Frontal cortex (tissue), 3 donors: ENCODE measurements at regions not wholly inside any gene's neighbourhood (a gene's known extent, or its start where the extent isn't known, plus 50 kb on each side); places are given as distances from the start of the nearest gene placed in this dataset.
"Not testable (repeated sequence)": the region's sequence is repeated elsewhere in the genome, so short reads cannot be mapped to it uniquely, and the experiment has no call there.

ENCODE experiments used
- DNase-seq, 2 donors: peaks; one replicate each; pipeline ENCODE4 v3.0.0; 2012; ENCODE audit warnings: low spot score in 2 of 2
- FAIRE-seq: peaks from 2 replicates; lab custom pipeline; 2012; peaks lifted over from hg19 to GRCh38; lab: Jason Lieb, UNC
- donor health status: control.
- donor health status: control.
- donor health status: control.

GRCh38 chr5:15008476-15008875, 136.9 kb upstream of the ANKH start:
- DNase-seq: peak in 1 of 2 donors; percentile 10
- no peak for FAIRE-seq

GRCh38 chr5:15007646-15008045, 136.1 kb upstream of the ANKH start:
- no peak for DNase-seq
- FAIRE-seq: no peak

GRCh38 chr5:15004506-15004905, 132.9 kb upstream of the ANKH start:
- DNase-seq (no peak), FAIRE-seq (no peak)

- DNase-seq (peak; percentile 60 to 68), FAIRE-seq (peak; percentile 84)
These were observed 131.9 kb upstream of the ANKH start for GRCh38 chr5:15003511-15003920.

- FAIRE-seq (no peak), DNase-seq (no peak)
These were observed 131.2 kb upstream of the ANKH start for GRCh38 chr5:15002791-15003190.

- FAIRE-seq (no peak), DNase-seq (no peak)
These were observed 130.6 kb upstream of the ANKH start for GRCh38 chr5:15002173-15002572.

- FAIRE-seq (no peak), DNase-seq (no peak)
These were observed 129.9 kb upstream of the ANKH start for GRCh38 chr5:15001517-15001916.

- DNase-seq: no peak
- no peak for FAIRE-seq
These were observed 126.9 kb upstream of the ANKH start for GRCh38 chr5:14998491-14998890.

GRCh38 chr5:14996997-14997396, 125.4 kb upstream of the ANKH start:
- no peak for FAIRE-seq

GRCh38 chr5:14995229-14995628, 123.7 kb upstream of the ANKH start:
- no peak for FAIRE-seq
- no peak for DNase-seq

More at GRCh38 chr5:14996997-14997396, 125.4 kb upstream of the ANKH start:
- no peak for DNase-seq

- FAIRE-seq, DNase-seq: not testable (repeated sequence)
These were observed 122.0 kb upstream of the ANKH start for GRCh38 chr5:14993459-14994133.

GRCh38 chr5:14992751-14993458, 121.3 kb upstream of the ANKH start:
- not testable (repeated sequence) for FAIRE-seq

GRCh38 chr5:14988223-14988622, 116.6 kb upstream of the ANKH start:
- FAIRE-seq (no peak), DNase-seq (no peak)

More at GRCh38 chr5:14992751-14993458, 121.3 kb upstream of the ANKH start:
- not testable (repeated sequence) for DNase-seq

- FAIRE-seq (no peak), DNase-seq (no peak)
These were observed 114.8 kb upstream of the ANKH start for GRCh38 chr5:14986413-14986812.

- DNase-seq (no peak), FAIRE-seq (no peak)
These were observed 112.3 kb upstream of the ANKH start for GRCh38 chr5:14983666-14984441.

- DNase-seq: no peak
- no peak for FAIRE-seq
These were observed 109.1 kb upstream of the ANKH start for GRCh38 chr5:14980698-14981097.

- FAIRE-seq (no peak), DNase-seq (no peak)
These were observed 105.6 kb upstream of the ANKH start for GRCh38 chr5:14977058-14977685.

- FAIRE-seq (no peak), DNase-seq (no peak)
These were observed 104.9 kb upstream of the ANKH start for GRCh38 chr5:14976486-14976885.

GRCh38 chr5:14971873-14972272, 100.3 kb upstream of the ANKH start:
- no peak for FAIRE-seq
- DNase-seq: no peak

- no peak for DNase-seq
- no peak for FAIRE-seq
These were observed 97.2 kb upstream of the ANKH start for GRCh38 chr5:14968796-14969195.
